WTC11 (cell line): ENCODE measurements at regions not wholly inside any gene's neighbourhood (a gene's known extent, or its start where the extent isn't known, plus 50 kb on each side); places are given as distances from the start of the nearest gene placed in this dataset.

Experiments
- CTCF ChIP-seq: fragments of 200-600 bp; IDR thresholded peaks from 2 replicates; pipeline ENCODE4 v1.8.0; 2022; ENCODE audit warnings: antibody characterized with exemption
- JAZF1 ChIP-seq: fragments of 250-450 bp; sonication (Bioruptor Pico); IDR thresholded peaks from 2 replicates; pipeline ENCODE4 v1.9.0; 2021; ENCODE audit warnings: moderate library complexity, mild to moderate bottlenecking, inconsistent platforms
- MAX ChIP-seq: sonication (generic); formaldehyde crosslinking; IDR thresholded peaks from 2 replicates; pipeline ENCODE4 v1.8.0; 2022; ENCODE audit warnings: mild to moderate bottlenecking, missing genetic modification reagents
- NR1H2 ChIP-seq: sonication (generic); formaldehyde crosslinking; IDR thresholded peaks from 2 replicates; pipeline ENCODE4 v1.9.0; 2021; ENCODE audit warnings: mild to moderate bottlenecking, moderate library complexity, missing genetic modification reagents
- NR2C2 ChIP-seq: sonication (generic); formaldehyde crosslinking; IDR thresholded peaks from 2 replicates; pipeline ENCODE4 v1.8.0; 2022; ENCODE audit warnings: mild to moderate bottlenecking, missing genetic modification reagents
- TCF7 ChIP-seq: sonication (generic); formaldehyde crosslinking; IDR thresholded peaks from 2 replicates; pipeline ENCODE4 v1.8.0; 2022; ENCODE audit warnings: mild to moderate bottlenecking, low read depth, missing genetic modification reagents, moderate library complexity
- TEAD4 ChIP-seq: sonication (generic); formaldehyde crosslinking; IDR thresholded peaks from 2 replicates; pipeline ENCODE4 v1.8.0; 2022; ENCODE audit warnings: mild to moderate bottlenecking, missing genetic modification reagents

- TF ChIP-seq JAZF1 (CRISPR knock-in tag) (no peak), CTCF (no peak), NR1H2 (CRISPR knock-in tag) (no peak), NR2C2 (CRISPR knock-in tag) (no peak), TEAD4 (CRISPR knock-in tag) (no peak), MAX (CRISPR knock-in tag) (no peak), TCF7 (CRISPR knock-in tag) (no peak)
These were observed 84.6 kb downstream of the MYL12B start for GRCh38 chr18:3346487-3346886.
